ACHN (cell line): ENCODE measurements at regions not wholly inside any gene's neighbourhood (a gene's known extent, or its start where the extent isn't known, plus 50 kb on each side); places are given as distances from the start of the nearest gene placed in this dataset.
"Not testable (repeated sequence)": the region's sequence is repeated elsewhere in the genome, so short reads cannot be mapped to it uniquely, and the experiment has no call there.

Experiments used
- DNase-seq: peaks from one replicate; pipeline ENCODE4 v3.0.0-alpha.2; 2015
- in situ Hi-C: cut with HindIII; loops from 2 replicates; pipeline ENCODE4 v1.10.0; 2017; ENCODE audit warnings: low sequenced_read_pairs, low pct_ligation_motif_present, low pct_unique_long_range_greater_than_20kb

DNA sequence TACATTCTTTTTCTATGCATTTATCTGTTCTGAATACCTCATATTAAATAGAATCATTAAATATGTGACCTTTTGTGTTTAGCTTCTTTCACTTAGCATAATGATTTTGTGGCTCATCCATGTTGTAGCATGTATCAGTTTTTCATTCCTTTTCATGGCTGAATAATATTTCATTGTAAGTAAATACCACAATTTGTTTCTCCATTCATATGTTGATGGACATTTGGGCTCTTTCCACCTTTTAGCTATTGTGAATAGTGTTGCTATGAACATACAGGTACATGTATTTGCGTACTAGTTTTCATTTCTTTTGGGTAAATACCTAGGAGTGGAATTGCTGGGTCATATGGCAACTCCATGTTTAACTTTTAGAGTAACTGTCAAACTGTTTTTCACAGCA is 85.1 kb downstream of the GNL3L start:
- in situ Hi-C loops = no loop called here
- DNase-seq = no peak

DNA sequence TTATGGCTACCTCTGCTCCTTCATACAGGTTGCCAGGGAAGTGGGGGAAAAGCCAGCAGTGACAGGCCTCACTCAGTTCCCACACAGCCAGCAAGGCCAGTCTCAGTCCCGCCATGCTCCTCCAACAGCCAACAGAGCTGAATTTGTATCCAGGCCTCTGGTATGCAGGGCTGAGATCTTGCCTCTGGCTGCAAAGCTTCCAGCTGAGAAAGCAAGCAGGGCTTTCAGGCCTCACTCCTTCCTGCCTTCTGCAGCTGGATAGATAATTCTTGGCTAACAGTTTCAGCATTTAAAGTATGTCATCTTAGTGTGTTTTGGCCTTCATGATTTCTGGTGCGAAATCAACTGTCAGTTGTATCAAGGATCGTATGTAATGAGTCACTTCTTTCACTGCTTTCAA is 103.6 kb downstream of the GNL3L start:
- no peak for DNase-seq
- in situ Hi-C loops = no loop called here

- in situ Hi-C loops = no loop called here
- DNase-seq = no peak
These were observed 109.0 kb downstream of the GNL3L start for GRCh38 chrX:54639018-54639345.

DNA sequence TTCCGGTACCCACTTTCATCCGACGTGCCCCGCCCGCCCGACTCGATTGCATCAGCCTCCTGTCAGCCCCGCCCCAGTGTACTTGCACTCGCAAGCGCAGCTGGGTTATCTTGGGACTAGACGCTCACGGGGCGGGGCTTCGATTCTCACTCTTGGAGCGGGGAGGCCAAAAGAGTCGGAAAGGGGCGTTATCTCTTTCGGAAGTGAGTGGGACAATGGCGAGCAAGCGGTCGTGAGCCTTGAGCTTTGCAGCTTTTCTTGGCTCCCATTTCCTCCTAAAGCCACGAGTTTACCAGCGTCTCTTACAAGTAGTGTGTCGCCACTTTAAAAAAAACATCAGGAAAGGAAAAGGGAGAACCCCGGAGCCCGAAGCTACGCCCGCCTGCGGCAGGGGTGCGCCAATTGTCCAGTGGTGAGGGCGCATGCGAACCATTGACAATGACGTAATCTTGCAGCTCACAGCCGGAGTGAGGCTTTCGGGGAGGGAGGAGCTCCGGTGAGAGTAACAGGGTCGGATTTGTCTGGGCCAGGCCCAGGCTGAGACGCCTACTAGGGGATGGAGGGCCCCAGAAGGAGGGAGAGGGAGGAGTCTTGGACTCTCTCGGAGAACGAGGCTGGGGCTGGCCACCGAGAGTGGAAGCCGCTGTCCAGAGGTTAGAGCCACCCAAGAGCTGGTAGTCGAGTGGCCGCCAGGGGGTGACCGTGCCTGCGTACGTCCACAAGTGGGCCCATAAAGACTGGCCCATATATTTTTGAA is 109.5 kb downstream of the GNL3L start:
- DNase-seq = peak; percentile 90
- in situ Hi-C loops = no loop called here

DNA sequence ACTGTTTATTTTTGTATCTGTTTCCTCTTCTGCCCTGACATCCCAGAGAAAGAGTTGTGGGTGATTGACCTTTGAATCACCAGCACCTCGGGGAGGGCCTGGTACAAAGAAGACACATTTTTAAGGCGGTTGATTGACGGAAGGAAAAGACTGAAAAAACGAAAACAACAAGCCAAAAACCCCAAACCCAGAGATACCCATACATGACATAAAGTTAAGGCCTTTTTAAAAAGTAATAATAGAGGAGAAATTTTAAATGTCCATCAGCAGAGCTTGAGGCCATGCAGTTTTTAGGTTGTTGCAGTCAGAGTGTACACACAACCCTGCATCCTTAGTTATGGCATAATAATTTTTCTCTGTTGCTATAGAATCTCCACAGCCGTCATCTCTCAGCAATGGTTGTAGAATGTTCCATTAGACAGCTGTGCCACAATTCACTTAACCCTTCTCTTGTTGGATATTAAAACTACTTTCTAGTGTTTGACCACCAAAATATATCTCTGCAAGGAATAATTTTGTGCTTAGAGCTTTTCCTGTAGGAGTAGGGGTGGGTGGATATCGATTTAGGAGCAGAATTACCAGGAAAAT is 110.2 kb downstream of the GNL3L start:
- in situ Hi-C loops = no loop called here
- DNase-seq = no peak

DNA sequence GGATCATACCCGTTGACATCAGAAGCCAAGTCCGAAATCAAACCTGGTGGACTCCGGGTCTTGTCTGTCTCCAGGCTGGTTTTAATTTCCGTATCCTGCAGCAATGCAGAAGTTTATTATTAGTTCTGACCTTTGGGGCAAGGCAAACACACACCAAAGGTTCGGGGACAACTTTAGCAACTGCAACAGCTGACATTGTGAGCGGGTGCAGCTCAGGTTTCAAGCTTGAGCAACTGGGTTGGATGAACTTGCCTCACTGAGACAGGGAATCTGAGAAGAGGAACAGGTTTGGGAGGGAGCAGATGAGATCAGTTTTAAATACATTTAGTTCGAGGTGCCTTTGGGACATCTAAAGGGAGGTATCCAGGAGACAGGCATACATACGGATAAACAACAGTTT is 110.7 kb downstream of the GNL3L start:
- in situ Hi-C loops = no loop called here
- DNase-seq = no peak

GRCh38 chrX:54641530-54641929 is 111.5 kb downstream of the GNL3L start:
- DNase-seq = no peak
- in situ Hi-C loops = no loop called here

DNA sequence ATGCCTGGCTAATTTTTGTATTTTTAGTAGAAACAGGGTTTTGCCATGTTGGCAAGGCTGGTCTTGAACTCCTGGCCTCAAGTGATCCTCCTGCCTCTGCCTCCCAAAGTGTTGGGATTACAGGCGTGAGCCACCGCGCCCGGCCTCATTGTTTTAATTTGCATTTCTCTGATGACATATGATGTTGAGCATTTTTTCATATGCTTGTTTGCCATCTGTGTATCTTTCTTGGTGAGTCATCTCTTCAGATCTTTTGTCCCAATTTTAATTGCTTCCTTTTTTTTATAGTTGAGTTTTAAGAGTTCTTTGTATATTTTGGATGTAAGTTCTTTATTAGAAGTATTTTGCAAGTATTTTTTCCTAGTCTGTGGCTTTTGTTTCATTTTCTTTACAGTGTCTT is 117.6 kb downstream of the GNL3L start:
- DNase-seq, in situ Hi-C loops: not testable (repeated sequence)

- in situ Hi-C loops = no loop called here
- DNase-seq = no peak
These were observed 129.5 kb downstream of the GNL3L start for GRCh38 chrX:54659547-54659946.

DNA sequence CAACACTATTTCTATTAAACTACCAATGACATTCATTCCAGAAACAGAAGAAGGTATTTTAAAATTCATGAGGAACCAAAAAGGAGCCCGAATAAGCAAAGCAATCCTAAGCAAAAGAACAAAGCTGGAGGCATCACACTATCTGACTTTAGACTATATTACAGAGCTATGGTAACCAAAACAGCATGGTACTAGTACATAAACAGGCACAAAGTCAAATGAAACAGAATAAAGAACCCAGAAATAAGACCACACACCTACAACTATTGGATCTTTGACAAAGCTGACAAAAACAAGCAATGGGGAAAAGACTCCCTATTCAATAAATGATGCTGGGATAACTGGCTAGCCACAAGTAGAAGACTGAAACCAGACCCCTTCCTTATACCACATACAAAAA is 122.3 kb downstream of the ITIH6 start:
- in situ Hi-C loops = no loop called here
- no peak for DNase-seq

- in situ Hi-C loops = no loop called here
These were observed 102.8 kb downstream of the ITIH6 start for GRCh38 chrX:54695231-54695630.

GRCh38 chrX:54695816-54696487 is 102.1 kb downstream of the ITIH6 start:
- in situ Hi-C loops = no loop called here
- DNase-seq = no peak

More at GRCh38 chrX:54695231-54695630, 102.8 kb downstream of the ITIH6 start:
- DNase-seq = no peak
